GM12892 (cell line): ENCODE measurements at regions not wholly inside any gene's neighbourhood (a gene's known extent, or its start where the extent isn't known, plus 50 kb on each side); places are given as distances from the start of the nearest gene placed in this dataset.

Experiments used
- POLR2A ChIP-seq: IDR thresholded peaks from 2 replicates; pipeline ENCODE4 v1.6.1; 2011; ENCODE audit warnings: low read depth, low read length, control low read depth
- POLR2AphosphoS5 ChIP-seq: IDR thresholded peaks from 2 replicates; pipeline ENCODE4 v1.6.1; 2011; ENCODE audit warnings: low read depth, low read length, control low read depth

DNA sequence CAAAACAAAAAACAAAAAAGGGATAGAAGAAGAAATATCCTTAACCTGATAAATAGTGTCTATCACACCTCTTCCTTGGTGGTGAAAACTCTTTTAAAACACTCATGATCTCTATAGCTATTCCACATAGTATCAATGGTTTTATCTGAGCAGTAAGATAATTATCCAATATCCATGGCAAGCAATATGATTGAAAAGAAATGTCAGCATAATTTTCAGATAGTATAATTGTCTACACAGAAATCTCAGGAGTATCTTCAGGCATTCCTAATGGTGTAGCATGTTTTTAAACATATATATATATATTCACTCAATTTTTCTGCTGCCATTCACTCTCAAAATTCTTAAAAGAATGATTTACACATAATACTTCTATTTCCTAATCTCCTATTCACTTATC, 938.0 kb upstream of the SLC35B3 start:
- TF ChIP-seq POLR2AphosphoS5 (no peak), POLR2A (no peak)
